ENCODE measurements at regions not wholly inside any gene's neighbourhood (a gene's known extent, or its start where the extent isn't known, plus 50 kb on each side); places are given as distances from the start of the nearest gene placed in this dataset.

GRCh38 chr11:25200925-25201324 is 704.1 kb downstream of the LUZP2 start:
- Mint-ChIP-seq H3K4me3 (no peak overlapping the region), H3K27ac (no peak overlapping the region), H3K27me3 (no peaks in the 10 kb centered on the region)

GRCh38 chr11:25206762-25207161 is 709.9 kb downstream of the LUZP2 start:
- Mint-ChIP-seq H3K4me1 (ENCODE audit: unreplicated experiment) (no peaks in the 10 kb centered on the region), H3K27me3 (no peaks in the 10 kb centered on the region), H3K4me3 (no peak overlapping the region), H3K9me3 (peaks cover 12% of the 10 kb centered on the region), H3K36me3 (no peaks in the 10 kb centered on the region), H3K27ac (no peak overlapping the region)
- TF ChIP-seq, protein P1, sequence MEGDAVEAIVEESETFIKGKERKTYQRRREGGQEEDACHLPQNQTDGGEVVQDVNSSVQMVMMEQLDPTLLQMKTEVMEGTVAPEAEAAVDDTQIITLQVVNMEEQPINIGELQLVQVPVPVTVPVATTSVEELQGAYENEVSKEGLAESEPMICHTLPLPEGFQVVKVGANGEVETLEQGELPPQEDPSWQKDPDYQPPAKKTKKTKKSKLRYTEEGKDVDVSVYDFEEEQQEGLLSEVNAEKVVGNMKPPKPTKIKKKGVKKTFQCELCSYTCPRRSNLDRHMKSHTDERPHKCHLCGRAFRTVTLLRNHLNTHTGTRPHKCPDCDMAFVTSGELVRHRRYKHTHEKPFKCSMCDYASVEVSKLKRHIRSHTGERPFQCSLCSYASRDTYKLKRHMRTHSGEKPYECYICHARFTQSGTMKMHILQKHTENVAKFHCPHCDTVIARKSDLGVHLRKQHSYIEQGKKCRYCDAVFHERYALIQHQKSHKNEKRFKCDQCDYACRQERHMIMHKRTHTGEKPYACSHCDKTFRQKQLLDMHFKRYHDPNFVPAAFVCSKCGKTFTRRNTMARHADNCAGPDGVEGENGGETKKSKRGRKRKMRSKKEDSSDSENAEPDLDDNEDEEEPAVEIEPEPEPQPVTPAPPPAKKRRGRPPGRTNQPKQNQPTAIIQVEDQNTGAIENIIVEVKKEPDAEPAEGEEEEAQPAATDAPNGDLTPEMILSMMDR (conservative IDR thresholded peaks at IDR 0.05) = no peak
- DNase-seq (ENCODE audit: extremely low spot score, unreplicated experiment) = no peak

More at GRCh38 chr11:25200925-25201324, 704.1 kb downstream of the LUZP2 start:
- no peak for DNase-seq (ENCODE audit: extremely low spot score, unreplicated experiment)
- TF ChIP-seq, protein P1 (conservative IDR thresholded peaks at IDR 0.05) = no peak
- Mint-ChIP-seq H3K36me3 (no peaks in the 10 kb centered on the region), H3K4me1 (ENCODE audit: unreplicated experiment) (no peaks in the 10 kb centered on the region), H3K9me3 (no peaks in the 10 kb centered on the region)

- H3K36me3 Mint-ChIP-seq = no peaks in the 10 kb centered on the region
- no peak for DNase-seq (ENCODE audit: extremely low spot score, unreplicated experiment)
- H3K9me3 Mint-ChIP-seq = peaks cover 11% of the 10 kb centered on the region
- no peaks in the 10 kb centered on the region for H3K27me3 Mint-ChIP-seq
- H3K4me1 Mint-ChIP-seq (ENCODE audit: unreplicated experiment) = no peaks in the 10 kb centered on the region
- no peak overlapping the region for H3K4me3 Mint-ChIP-seq
- H3K27ac Mint-ChIP-seq = no peak overlapping the region
- TF ChIP-seq, protein P1 (conservative IDR thresholded peaks at IDR 0.05) = no peak
Measured at GRCh38 chr11:25211635-25212254, 714.9 kb downstream of the LUZP2 start.

DNA sequence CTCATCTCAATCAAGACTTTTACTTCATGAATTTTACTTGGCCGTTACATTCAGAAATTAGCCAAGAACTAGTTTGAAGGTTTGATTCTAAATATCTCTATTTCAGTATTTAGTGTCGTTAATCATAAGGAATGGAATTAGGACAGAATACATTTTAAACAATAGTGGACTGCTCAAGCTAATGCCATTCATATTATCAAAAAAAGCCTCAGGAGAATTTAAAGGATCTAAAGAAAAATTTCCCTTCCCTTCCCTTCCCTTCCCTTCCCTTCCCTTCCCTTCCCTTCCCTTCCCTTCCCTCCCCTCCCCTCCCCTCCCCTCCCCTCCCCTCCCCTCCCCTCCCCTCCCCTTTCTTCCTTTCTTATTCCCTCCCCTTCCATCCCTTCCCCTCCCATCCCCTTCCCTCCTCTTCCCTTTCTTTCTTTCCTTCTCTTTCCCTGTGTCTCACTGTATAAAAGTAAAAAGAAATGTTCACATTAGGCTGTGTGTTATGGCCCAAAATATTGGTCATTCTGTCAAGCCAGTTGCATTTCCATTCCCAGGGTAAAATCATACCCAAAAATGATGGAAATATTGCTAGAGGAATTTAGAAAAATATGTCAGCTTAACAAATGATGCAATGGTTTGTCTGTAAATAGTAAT is 717.8 kb downstream of the LUZP2 start:
- no peak overlapping the region for H3K4me3 Mint-ChIP-seq
- H3K4me1 Mint-ChIP-seq (ENCODE audit: unreplicated experiment) = no peaks in the 10 kb centered on the region
- TF ChIP-seq, protein P1 (conservative IDR thresholded peaks at IDR 0.05) = no peak
- no peaks in the 10 kb centered on the region for H3K9me3 Mint-ChIP-seq
- H3K27me3 Mint-ChIP-seq = no peaks in the 10 kb centered on the region
- H3K36me3 Mint-ChIP-seq = no peaks in the 10 kb centered on the region
- DNase-seq (ENCODE audit: extremely low spot score, unreplicated experiment) = no peak
- no peak overlapping the region for H3K27ac Mint-ChIP-seq

GRCh38 chr11:25218036-25218435 is 721.2 kb downstream of the LUZP2 start:
- H3K27ac Mint-ChIP-seq = no peak overlapping the region
- H3K4me1 Mint-ChIP-seq (ENCODE audit: unreplicated experiment) = no peaks in the 10 kb centered on the region
- no peaks in the 10 kb centered on the region for H3K9me3 Mint-ChIP-seq
- TF ChIP-seq, protein P1 (conservative IDR thresholded peaks at IDR 0.05) = no peak
- no peaks in the 10 kb centered on the region for H3K27me3 Mint-ChIP-seq
- H3K36me3 Mint-ChIP-seq = no peaks in the 10 kb centered on the region
- no peak for DNase-seq (ENCODE audit: extremely low spot score, unreplicated experiment)
- H3K4me3 Mint-ChIP-seq = no peak overlapping the region

Data from type B pancreatic cell (in vitro differentiated cells).